MV-4-11 (cell line): ENCODE measurements at regions not wholly inside any gene's neighbourhood (a gene's known extent, or its start where the extent isn't known, plus 50 kb on each side); places are given as distances from the start of the nearest gene placed in this dataset.
A peak's percentile ranks its signal among the peaks of the same experiment; 100 is the strongest.

Experiments
- DNase-seq: peaks from one replicate; lab custom pipeline; 2025; lab: John Stamatoyannopoulos, UW

DNA sequence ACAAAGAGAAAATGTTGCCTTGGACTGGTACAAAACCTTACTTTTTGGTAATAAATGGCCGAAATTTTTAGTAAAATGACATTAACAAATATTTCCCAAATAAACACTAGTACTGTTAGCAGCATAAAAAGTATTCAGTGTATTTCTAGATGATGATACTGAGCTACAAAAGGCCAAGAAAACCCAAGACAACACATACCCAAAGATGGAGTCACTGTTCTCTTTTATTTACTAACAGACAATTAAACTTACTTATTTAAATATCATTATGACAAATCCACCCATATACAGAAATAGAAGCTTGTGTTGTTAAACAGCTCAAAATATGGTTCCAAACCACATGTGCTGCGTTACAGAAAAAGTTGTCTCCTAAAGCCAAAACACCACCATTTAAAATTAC, 239.9 kb downstream of the ZEB2 start:
- DNase-seq, result no peak

DNA sequence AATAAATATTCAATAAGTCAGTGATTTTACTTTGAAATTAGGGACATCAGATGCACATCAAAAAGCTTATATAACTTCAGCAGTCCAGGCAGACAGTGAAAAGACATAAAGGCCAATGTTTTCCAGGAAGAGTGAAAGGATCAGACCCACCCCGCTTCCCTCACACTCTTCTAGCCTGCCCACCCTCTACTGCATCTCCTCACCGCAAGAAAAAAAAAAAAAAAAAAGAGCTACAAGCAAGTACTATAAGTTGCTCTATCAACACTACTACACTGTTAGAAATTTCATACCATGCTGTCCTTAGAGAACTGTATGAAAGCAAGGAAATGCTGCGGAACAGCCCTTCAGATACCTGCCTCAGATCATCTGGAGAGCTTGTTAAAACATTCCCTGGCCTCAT, 240.8 kb downstream of the ZEB2 start:
- no peak for DNase-seq

DNA sequence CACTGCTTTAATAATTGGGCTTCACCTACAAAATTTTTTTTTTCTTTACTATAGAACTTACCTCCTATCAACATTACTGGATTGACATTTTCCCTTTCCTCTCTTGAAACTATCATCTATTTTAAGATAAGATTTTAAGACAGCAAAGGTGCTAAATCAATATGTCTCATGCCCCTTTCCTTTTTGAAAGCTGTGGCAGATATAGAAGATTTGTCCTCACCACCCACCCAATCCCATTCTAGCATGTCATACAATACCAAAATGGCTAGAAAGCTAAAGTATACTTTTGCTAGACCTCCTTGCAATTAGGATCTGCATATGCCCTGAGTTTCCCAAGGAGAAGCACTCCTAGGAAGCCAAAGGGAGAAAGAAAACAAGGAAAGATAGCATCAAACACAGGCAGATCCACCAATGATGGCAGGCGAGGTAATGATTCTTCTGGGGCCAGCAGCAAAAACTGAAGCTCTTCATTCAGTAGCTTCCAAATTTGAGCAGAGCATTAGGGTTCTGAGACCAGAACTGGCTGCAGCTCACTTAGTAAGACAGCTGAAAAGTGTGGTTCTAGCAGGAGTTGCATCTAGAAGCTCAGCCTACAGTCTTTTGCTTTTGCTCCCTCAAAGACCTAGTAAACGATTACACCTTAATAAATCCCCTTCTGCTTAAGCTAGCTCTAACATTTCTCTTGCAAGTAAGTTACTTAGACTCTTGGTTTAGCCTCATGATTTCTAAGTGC, 242.1 kb downstream of the ZEB2 start:
- DNase-seq, result no peak

DNA sequence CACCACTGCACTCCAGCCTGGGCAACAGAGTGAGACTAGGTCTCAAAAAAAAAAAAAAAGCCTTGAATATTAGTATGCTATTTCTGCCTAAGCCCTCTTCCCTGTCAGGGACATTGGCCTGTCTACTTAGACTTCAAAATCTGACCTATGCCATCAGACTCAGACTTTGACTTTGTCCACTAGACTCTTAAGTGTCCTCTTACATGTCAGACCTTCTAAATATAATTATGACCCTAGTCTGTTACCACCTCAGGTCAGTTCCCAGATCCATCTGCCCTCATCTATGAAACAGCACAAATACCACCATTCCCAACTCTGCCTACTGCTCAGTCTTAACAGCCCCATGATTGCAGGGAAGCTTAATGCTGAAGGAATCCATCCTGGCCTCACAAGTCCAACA, 244.6 kb downstream of the ZEB2 start:
- DNase-seq, result no peak

DNA sequence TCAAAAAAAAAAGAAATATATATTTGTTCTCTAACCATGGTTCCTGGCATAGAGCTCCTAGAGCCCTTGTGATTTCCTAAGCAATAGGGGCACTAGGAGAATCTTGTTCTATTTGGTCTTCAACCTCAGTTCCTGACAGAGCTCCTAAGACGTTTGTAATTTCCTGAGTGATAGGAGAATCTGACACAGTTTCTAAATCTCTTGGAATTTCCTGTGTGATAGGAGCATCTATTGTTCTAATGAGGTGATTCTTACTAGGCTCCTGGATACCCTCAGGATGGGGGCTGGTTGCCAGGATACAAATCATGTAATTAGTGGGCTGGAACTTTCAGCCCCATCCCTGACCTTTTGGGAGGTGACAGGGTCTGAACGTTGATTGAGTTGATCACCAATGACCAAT, 245.8 kb downstream of the ZEB2 start:
- DNase-seq, result no peak

DNA sequence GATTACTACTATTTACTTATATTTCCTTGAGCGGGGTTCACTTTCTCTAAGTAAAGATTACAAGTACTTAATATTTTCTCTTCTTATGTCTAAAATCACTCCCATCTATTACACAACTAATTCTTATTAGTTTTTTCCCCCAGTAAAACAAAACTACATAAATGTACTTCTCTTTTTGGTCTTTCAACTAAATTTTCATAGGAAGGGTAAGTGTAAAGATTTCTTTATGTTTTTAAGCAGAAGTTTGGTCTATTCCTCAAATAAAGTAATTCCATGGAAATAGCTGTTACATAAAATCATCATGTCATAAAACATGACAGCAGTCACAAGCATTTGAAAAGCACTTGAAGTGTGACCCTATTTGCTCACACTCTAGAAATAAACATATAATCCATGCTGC, 249.0 kb downstream of the ZEB2 start:
- DNase-seq, result no peak

DNA sequence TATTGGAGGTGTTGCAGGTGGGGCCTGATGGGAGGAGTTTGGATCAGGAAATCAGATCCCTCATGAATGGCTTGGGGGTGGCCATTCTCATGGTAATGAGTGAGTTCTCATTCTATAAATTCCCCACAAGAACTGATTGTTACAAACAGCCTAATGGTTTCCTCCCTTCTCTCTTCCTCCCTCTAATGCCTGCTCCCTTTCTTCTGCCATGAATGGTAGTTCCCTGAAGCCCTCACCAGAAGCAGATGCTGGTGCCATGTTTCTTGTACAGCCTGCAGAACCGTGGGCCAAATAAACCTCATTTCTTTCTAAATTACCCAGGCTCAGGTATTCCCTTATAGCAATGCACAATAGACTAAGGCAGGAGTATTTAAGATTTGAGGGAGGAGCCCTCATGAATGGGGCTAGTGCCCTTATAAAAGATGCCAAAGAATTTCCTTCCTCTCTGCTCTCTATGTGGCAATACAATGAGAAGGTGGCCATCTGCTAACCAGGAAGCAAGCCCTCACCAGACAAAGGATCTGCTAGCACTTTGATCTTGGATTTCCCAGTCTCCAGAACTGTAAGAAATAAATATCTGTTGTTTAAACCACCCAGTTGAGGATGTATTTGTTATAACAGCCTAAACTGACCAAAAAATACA, 251.8 kb downstream of the ZEB2 start:
- DNase-seq, result no peak

DNA sequence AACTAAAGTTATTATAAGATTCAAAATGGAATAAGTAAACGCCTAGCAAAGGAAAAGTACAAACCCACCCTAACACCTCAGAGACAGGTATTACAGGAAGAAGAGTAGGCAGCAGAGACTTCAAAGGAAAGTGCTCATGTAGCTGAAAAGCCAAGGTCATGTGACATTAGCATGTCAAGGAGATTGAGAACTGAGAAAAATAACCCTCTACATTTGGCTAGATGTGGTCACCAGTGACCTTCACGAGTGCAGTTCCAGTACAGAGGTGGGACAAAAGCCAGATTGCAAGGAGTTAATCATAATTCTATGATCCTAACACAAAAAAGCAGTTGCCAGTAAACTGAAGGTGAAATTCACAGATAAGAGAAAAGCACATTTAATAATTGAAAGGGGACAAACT, 252.7 kb downstream of the ZEB2 start:
- DNase-seq, result no peak

DNA sequence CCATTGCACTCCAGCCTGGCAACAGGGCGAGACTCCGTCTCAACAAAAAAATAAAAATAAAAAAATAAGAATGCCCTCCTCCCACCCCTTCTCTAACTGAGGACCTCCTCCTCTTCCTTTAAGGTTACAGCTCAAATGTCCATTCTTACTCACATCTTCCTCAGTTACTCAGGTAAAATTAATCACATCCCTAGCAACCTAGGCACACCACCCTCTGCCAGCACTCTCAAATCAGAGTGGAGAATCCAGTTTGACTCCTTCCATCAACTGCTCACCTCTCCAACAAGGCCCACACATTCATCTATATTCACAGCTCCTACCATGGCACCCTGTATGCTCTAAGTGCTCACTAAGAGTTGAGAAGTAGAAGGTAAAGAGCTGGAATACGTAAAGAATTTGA, 254.3 kb downstream of the ZEB2 start:
- DNase-seq, result no peak

DNA sequence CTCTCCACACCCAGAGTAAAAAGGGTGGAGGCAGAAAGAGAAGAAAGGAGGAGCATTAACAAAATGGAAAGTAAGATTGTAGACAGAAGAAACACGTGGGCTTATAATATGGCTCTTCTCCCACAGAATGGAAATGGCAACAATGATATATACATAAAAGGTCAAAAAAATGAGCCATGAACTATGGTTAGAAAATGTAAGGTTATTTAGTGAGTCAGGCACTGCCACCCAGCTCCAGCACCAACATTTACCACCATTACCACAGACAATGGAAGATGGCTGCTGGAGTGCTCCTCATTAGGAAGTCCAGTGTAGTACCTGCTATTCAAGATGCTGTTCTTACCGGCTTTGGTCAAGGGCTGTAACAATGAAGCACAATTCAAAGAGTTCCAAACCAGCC, 258.0 kb downstream of the ZEB2 start:
- DNase-seq, result no peak

DNA sequence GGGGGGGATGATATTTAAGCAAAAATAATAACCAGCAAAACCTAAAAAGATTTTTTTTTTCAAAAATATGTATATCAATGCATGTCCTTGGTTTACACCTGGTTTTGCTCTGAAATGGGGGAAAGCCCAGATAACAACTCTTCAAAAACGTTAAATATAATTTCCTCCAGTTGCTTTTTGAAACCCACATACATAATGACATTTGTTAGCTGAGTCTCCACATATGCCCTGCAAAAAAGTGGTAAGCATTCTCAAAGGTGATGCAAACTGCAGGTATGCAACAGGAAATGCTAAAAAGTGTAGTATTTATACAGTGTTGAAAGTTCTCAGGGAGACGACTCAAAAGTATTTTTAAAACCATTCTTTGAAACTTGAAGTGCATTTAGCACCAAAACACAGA, 258.6 kb downstream of the ZEB2 start:
- no peak for DNase-seq

DNA sequence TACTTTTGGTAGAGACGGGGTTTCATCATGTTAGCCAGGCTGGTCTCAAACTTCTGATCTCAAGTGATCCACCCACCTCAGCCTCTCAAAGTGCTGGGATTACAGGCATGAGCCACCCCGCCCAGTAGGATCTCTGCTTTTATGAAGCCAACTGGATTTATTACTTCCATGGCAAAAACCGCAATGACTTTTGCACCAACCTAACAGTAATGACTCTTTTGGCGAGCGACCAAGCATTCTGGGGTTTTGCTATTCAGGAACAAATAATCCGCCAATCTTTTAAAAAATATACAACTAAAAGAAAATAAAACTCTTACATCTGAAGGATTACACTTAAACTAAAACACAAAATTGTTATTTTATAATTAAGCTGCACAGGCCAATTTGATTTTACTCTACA, 260.6 kb downstream of the ZEB2 start:
- no peak for DNase-seq

DNA sequence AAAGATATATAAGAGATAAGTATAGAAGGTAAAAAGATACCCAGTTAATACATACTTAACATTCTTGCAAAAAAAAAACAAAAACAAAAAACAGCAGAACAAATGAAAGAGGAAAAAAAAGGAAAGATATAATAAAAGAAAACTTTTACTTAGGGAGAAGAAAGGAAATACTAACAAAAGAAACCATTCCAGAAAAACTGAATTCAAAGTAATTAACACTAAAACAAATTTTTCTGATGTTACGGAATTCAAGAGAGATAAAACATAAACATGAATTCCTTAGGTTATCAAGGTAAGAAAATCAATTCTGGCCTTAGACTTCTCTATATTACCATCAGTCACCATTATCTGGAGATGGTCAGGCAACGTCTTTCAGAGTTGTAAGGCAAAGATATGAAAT, 261.8 kb downstream of the ZEB2 start:
- no peak for DNase-seq

DNA sequence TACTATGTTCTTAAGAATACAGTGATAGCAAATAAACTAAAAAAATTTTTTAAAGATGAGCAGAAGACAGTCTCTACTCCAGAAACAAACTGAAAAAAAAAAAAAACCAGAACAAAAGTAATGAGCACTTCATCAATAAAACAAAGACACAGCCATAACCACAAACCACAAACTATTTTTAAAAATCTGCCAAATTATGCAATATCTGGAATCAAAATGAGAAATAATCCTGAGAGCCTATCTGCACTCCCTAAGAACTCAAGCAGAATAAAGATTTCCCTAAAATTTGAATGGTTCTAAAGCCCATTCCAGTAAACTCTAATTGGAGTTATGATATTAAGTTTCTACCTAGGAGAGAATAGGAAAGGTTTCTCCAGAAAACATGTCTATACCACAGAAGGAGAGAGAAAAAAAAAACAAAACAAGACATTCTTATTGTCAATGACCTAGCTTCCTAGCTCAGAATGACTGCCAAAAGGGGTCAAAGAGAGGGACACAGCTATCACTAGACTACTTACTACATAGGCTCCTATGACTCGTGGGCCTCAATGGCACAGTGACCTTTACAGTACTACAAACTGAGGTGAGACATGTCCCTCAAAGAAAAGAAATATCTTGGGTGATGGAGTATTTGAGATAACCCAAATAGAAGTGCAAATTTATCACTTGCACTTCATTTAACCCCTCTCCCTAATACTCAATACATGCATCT, 262.8 kb downstream of the ZEB2 start:
- peak; percentile 80 for DNase-seq

DNA sequence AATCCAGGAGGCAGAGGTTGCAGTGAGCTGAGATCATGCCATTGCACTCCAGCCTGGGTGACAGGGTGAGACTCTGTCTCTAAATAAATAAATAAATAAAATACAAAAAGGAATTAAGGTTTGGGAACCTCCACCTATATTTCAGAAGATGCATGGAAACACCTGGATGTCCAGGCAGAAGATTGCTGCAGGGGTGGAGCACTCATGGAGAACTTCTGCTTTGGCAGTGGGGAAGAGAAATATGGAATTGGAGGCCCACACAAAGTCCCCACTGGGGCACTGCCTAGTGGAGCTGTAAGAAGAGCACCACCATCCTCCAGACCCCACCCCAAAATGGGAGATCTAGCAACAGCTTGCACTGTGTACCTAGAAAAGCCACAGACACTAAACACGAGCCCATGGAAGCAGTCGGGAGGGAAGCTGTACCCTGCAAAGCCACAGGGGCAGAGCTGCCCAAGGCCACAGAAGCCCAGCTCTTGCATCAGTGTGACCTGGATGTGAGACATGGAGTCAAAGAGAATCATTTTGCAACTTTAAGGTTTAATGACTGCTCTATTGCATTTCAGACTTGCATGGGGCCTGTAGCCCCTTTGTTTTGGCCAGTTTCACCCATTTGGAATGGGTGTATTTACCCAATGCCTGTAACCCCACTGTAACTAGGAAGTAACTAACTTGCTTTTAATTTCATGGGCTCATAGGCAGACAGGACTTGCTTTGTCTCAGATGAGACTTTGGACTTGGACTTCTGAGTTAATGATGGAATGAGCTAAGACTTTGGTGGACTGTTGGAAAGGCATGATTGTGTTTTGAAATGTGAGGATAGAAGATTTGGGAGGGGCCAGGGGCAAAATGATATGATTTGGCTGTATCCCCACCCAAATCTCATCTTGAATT, 265.3 kb downstream of the ZEB2 start:
- no peak for DNase-seq

DNA sequence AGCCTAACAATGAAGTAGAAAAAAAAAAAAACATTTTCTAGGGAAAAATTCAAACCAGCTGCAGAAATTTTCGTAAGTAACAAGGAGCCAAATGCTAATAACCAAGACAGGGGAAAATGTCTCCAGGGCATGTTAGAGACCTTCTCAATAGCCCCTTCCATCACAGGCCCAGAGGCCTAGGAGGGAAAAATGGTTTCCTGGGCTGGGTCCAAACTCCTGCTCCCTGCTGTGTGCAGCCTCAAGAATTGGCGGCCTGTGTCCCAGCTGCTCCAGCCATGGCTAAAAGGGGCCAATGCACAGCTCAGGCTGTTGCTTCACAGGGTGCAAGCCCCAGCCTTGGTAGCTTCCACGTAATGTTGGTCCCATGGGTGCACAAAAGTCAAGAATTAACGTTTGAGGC, 266.2 kb downstream of the ZEB2 start:
- DNase-seq, result no peak

DNA sequence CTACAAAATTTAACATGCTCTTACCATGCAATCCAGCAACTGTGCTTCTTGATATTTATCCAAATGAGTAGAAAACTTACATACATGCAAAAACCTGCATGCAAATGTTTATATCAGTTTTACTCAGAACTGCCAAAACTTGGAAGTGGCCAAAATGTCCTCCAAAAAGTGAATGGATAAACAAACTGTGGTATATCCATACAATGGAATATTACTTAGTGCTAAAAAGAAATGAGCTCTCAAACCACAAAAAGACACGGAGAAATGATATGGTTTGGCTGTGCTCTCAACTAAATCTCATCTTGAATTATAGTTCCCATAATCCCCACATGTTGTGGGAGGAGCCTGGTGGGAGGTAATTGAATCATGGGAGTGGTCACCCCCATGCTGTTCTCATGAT, 267.2 kb downstream of the ZEB2 start:
- DNase-seq, result no peak

DNA sequence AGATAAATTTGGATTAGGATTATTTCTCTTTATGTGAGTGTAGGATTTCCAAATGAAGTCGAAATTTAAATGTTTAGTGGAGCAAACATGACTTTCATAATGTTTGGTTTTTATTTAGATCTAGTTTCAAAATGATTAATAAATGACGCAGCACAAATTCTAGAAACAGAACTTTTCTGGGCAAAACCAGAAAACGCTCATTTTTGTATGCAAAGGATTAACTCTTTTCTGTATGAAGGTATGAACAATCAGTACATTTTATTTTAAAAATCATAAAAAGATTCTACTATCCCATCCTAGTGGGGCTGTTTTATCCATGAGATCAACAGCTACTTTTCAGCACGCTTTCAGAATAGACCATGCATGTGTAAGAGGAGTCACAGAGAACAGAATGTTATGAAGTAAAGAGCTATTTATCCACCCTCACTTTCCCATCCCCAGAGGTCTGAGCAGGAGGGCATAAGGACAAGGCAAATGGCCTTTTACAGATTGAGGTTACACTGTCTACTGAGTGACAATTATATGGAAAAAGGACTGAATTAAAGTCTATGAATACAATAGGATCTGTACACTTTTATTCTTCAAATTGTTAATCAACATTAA, 270.8 kb downstream of the ZEB2 start:
- DNase-seq, result no peak

DNA sequence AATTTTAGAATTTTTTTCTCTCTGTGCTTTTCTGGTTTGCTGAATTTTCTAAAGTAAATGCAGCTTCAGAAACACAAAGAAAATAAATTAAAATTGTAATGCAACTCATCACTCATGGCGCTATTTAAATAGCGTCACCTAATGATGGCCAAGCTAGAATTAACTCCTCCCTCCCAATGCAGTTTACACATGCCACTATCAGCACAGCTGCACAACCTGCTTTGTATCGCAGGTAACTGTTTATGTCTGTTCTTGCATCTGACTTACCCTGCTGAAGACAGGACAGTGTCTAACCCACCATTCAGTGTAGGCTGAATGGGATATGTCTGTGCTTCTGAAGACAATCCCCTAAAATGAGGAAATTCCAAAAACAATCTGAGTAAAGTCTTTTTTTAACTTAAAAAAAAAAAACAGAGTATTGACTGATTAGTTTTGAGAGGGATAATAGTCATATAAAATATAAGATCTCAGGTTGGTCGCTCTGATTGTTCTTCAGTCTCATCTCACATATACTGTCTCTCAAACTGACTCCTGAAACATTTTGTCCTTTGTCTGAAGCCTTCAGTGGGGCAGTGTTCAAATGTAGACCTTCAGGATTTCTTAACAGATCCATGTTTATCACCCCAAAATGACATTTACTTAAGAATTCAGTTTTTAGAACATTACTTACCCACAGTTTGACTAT, 271.4 kb downstream of the ZEB2 start:
- no peak for DNase-seq

DNA sequence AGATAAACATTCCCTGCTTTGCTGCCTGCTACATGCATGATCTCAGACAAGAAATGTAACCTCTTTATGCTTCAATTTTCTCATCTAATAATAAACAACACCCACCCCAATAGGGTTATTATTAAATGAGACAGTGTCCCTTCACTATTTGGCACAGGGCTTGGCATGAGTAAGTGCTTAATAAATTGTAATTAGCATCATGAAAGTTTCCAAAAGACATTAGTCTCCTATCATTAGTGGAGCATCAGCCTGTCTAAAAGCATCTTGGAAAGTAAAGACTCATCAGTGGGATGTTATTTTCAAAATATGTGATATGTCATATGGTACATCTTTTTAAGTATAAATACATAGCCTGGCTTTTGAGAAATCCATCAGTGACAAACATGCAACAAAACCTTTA, 275.0 kb downstream of the ZEB2 start:
- no peak for DNase-seq

DNA sequence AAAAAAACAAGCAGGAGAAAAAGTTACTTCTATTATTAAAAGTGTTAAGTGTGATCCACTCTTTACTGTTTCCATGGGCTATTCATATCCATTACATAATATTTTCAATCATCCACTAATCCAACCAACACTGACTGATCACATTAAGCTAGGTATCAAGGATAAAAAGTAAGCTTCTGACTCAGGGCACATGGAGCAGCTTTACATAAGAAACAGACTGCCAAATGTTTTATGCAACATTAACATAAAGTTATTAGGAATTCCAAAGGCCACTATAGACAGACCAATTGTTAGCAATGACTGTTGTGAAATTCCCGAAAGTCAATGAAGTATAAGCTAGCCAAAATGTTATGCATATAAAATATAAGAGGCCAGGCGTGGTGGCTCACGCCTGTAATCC, 277.6 kb downstream of the ZEB2 start:
- no peak for DNase-seq
